Stomach smooth muscle (tissue), 2 donors: ENCODE measurements at regions not wholly inside any gene's neighbourhood (a gene's known extent, or its start where the extent isn't known, plus 50 kb on each side); places are given as distances from the start of the nearest gene placed in this dataset.
A peak's percentile ranks its signal among the peaks of the same experiment; 100 is the strongest.

ENCODE experiments used
- H3K27ac ChIP-seq: one replicate; pipeline ENCODE4 v1.7.0; 2013; ENCODE audit warnings: mild to moderate bottlenecking, low read length, inconsistent platforms
- H3K27me3 ChIP-seq, 2 donors: one replicate each; pipeline ENCODE4 v1.7.0; 2013; ENCODE audit warnings: low read length in 2 of 2; ENCODE audit not compliant: insufficient read depth in 2 of 2, control insufficient read depth in 1 of 2
- H3K36me3 ChIP-seq, 2 donors: one replicate each; pipeline ENCODE4 v1.7.0; 2013; ENCODE audit warnings: low read length in 2 of 2; ENCODE audit not compliant: control insufficient read depth in 2 of 2, insufficient read depth in 2 of 2
- H3K4me1 ChIP-seq: one replicate; pipeline ENCODE4 v1.7.0; 2013; ENCODE audit warnings: low read length; ENCODE audit not compliant: control insufficient read depth, insufficient read depth
- H3K4me3 ChIP-seq, 2 donors: one replicate each; pipeline ENCODE4 v1.7.0; 2013; ENCODE audit warnings: low read length in 2 of 2
- H3K9ac ChIP-seq, 2 donors: one replicate each; pipeline ENCODE4 v1.7.0; 2013; ENCODE audit warnings: low read length in 2 of 2, mild to moderate bottlenecking in 1 of 2
- H3K9me3 ChIP-seq, 2 donors: one replicate each; pipeline ENCODE4 v1.7.0; 2013; ENCODE audit warnings: low read length in 2 of 2; ENCODE audit not compliant: control insufficient read depth in 2 of 2
- donor health status: healthy.
- donor health status: Pancreatic carcinoma.

- H3K4me3 ChIP-seq: no peak overlapping the region
- no peaks in the 10 kb centered on the region for H3K4me1 ChIP-seq
- H3K36me3 ChIP-seq: no peaks in the 10 kb centered on the region
- no peaks in the 10 kb centered on the region for H3K9me3 ChIP-seq
- H3K27ac ChIP-seq: no peak overlapping the region
- H3K9ac ChIP-seq: no peak overlapping the region
- H3K27me3 ChIP-seq: no peaks in the 10 kb centered on the region
Observed at GRCh38 chr5:82865625-82866024, 211.6 kb downstream of the TMEM167A start.

- H3K27ac ChIP-seq: no peak overlapping the region
- no peaks in the 10 kb centered on the region for H3K36me3 ChIP-seq
- H3K9me3 ChIP-seq: no peaks in the 10 kb centered on the region
- H3K9ac ChIP-seq: no peak overlapping the region
- no peaks in the 10 kb centered on the region for H3K27me3 ChIP-seq
- H3K4me1 ChIP-seq: no peaks in the 10 kb centered on the region
- H3K4me3 ChIP-seq: no peak overlapping the region
Observed at GRCh38 chr5:82863266-82863665, 213.9 kb downstream of the TMEM167A start.

GRCh38 chr5:82862711-82863110 is 214.5 kb downstream of the TMEM167A start:
- no peak overlapping the region for H3K27ac ChIP-seq
- no peaks in the 10 kb centered on the region for H3K4me1 ChIP-seq
- no peaks in the 10 kb centered on the region for H3K9me3 ChIP-seq
- H3K27me3 ChIP-seq: no peaks in the 10 kb centered on the region
- H3K36me3 ChIP-seq: no peaks in the 10 kb centered on the region
- no peak overlapping the region for H3K4me3 ChIP-seq
- H3K9ac ChIP-seq: no peak overlapping the region

GRCh38 chr5:82862261-82862660 is 214.9 kb downstream of the TMEM167A start:
- no peaks in the 10 kb centered on the region for H3K36me3 ChIP-seq
- no peaks in the 10 kb centered on the region for H3K4me1 ChIP-seq
- H3K27me3 ChIP-seq: no peaks in the 10 kb centered on the region
- no peak overlapping the region for H3K4me3 ChIP-seq
- no peak overlapping the region for H3K27ac ChIP-seq
- H3K9me3 ChIP-seq: no peaks in the 10 kb centered on the region
- no peak overlapping the region for H3K9ac ChIP-seq

- Histone ChIP-seq H3K4me1 (no peaks in the 10 kb centered on the region), H3K4me3 (no peak overlapping the region), H3K27me3 (no peaks in the 10 kb centered on the region), H3K27ac (no peak overlapping the region), H3K9me3 (no peaks in the 10 kb centered on the region), H3K9ac (no peak overlapping the region), H3K36me3 (no peaks in the 10 kb centered on the region)
Observed at GRCh38 chr5:82861701-82862100, 215.5 kb downstream of the TMEM167A start.

GRCh38 chr5:82859451-82860140 is 217.6 kb downstream of the TMEM167A start:
- Histone ChIP-seq H3K4me1 (no peaks in the 10 kb centered on the region), H3K9me3 (no peaks in the 10 kb centered on the region), H3K27ac (no peak overlapping the region), H3K9ac (no peak overlapping the region), H3K27me3 (no peaks in the 10 kb centered on the region), H3K36me3 (no peaks in the 10 kb centered on the region), H3K4me3 (no peak overlapping the region)

GRCh38 chr5:82858151-82859025 is 218.8 kb downstream of the TMEM167A start:
- H3K4me1 ChIP-seq: no peaks in the 10 kb centered on the region
- no peak overlapping the region for H3K27ac ChIP-seq

GRCh38 chr5:82855893-82856550 is 221.2 kb downstream of the TMEM167A start:
- Histone ChIP-seq H3K9me3 (no peaks in the 10 kb centered on the region), H3K27ac (no peak overlapping the region), H3K36me3 (no peaks in the 10 kb centered on the region), H3K27me3 (no peaks in the 10 kb centered on the region), H3K9ac (no peak overlapping the region), H3K4me1 (no peaks in the 10 kb centered on the region), H3K4me3 (no peak overlapping the region)

More at GRCh38 chr5:82858151-82859025, 218.8 kb downstream of the TMEM167A start:
- peak overlapping the region in 1 of 2 donors; percentile 40 for H3K4me3 ChIP-seq
- H3K9me3 ChIP-seq: no peaks in the 10 kb centered on the region
- H3K27me3 ChIP-seq: no peaks in the 10 kb centered on the region
- H3K9ac ChIP-seq: no peak overlapping the region
- no peaks in the 10 kb centered on the region for H3K36me3 ChIP-seq

GRCh38 chr5:82854956-82855355 is 222.2 kb downstream of the TMEM167A start:
- H3K4me3 ChIP-seq: no peak overlapping the region
- H3K27ac ChIP-seq: no peak overlapping the region
- no peaks in the 10 kb centered on the region for H3K36me3 ChIP-seq
- H3K4me1 ChIP-seq: no peaks in the 10 kb centered on the region
- H3K9me3 ChIP-seq: no peaks in the 10 kb centered on the region
- no peaks in the 10 kb centered on the region for H3K27me3 ChIP-seq
- H3K9ac ChIP-seq: no peak overlapping the region

GRCh38 chr5:82851471-82851870 is 225.7 kb downstream of the TMEM167A start:
- Histone ChIP-seq H3K9ac (no peak overlapping the region), H3K4me1 (no peaks in the 10 kb centered on the region), H3K9me3 (peaks cover 0 to 3% of the 10 kb centered on the region in 2 donors), H3K27ac (no peak overlapping the region), H3K36me3 (no peaks in the 10 kb centered on the region), H3K4me3 (no peak overlapping the region), H3K27me3 (no peaks in the 10 kb centered on the region)
